ENCODE measurements at regions not wholly inside any gene's neighbourhood (a gene's known extent, or its start where the extent isn't known, plus 50 kb on each side); places are given as distances from the start of the nearest gene placed in this dataset.

DNA sequence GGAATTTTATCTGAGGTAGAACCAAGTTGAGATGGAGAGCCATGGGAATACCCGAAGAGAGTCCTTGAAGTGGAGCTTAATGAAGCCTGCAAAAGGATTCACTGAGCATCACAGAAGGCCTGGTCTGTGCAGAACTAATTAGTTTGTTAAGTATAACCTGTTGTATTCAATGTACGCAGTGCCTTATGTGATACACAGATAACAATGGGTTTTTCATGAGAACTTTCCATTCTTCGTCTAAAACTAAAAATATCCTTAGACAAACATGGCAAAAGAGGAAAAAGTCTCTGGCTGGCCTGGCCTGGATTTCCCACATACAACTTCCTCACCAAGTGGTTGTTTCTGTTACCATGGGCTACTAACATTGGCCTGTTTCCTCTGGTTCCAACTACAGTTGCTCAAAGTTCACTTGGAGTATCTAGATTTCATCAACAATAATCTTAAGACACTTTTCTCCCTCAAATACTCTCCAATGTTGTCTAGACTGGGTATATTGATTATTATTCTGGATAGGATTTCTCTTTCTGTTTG, 237.6 kb upstream of the ZNF462 start:
- no peak for DNase-seq

DNA sequence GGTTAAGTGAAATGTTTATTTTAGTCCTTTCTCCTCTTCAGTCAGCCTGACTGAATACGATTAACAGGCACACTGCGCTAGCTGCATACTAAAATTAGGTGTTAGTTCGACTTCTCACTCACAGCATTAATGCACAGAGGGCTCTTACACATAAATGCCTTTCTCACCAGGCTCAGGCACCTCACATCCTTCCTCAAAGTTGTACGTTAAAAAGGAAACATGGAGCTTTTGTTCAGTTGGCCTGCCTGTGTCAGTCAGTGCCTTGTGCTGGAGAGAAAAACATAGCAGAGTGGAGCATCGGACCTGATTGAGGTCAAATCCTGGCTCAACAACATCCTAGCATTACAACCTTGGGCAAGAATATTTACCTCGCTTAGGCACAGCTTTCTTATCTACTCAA, 236.0 kb upstream of the ZNF462 start:
- DNase-seq: no peak

DNA sequence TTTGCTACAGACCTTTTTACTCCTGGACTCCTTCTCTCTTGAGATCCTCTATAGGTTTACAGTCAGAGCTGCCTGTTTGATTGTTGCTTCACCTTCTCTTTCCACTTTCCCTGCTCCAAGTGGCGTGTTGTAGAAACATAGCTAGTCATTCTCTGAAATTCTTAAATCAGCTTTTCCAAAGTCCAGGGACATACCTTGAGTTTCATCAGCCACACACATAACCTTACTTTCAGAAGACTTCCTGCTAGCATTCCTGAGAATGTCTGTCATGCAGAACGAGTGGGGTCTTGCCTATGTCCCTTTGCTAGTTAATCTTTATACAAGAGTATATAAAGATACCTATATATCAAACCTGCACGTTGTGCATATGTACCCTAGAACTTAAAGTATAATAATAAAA, 230.3 kb upstream of the ZNF462 start:
- no peak for DNase-seq

DNA sequence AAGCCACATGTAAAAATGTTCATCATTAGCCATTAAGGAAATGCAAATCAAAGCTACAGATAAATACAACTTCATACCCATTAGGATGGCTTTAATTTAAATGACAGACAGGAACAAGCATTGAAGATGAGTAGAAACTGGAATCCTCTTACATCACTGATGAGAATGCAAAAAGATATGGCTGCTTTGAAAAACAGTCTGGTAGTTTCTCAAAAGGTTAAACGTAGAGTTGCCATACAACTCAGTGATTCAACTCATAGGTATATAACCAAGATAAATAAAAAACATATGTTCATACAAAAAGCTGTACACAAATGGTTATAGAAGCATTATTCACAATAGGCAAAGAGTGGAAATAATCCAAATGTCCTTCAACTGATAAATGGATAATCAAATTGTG, 228.8 kb upstream of the ZNF462 start:
- no peak for DNase-seq

DNA sequence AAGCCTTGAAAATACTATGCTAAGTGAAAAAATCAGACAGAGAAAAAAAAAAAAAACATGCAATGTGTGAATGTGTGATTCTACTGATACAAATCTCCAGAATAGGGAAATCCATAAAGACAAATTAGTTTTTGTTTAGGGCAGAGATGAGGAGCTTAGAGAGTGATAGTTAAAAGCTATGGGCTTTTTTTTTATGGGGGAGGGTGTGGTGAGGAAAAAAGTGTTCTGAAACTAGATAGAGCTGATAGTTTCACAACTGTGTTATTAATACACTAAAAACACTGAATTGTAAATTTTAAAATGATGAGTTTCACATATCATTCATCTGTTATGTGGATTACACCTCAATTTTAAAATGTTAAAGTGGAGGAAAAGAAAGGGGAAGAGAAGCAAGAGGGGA, 228.3 kb upstream of the ZNF462 start:
- DNase-seq: no peak

DNA sequence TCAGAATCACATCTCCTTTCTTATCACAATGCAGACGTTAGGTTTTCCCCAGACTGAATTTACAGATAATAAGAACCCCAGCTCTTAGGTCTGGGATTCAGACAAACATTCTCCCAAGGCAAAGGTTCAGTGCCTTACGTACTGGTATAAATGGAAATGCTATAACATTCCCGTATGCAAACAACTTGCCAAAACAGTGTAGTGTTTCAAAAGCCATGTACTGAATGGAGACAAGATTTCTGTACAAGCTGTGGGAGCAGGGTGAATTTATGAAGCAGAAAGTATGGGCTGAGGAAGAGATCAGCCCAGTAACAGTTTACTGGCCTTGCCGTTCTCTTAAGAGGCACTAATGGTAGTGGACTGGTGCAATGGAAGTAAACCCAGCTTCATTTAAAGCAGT, 225.5 kb upstream of the ZNF462 start:
- DNase-seq: no peak

DNA sequence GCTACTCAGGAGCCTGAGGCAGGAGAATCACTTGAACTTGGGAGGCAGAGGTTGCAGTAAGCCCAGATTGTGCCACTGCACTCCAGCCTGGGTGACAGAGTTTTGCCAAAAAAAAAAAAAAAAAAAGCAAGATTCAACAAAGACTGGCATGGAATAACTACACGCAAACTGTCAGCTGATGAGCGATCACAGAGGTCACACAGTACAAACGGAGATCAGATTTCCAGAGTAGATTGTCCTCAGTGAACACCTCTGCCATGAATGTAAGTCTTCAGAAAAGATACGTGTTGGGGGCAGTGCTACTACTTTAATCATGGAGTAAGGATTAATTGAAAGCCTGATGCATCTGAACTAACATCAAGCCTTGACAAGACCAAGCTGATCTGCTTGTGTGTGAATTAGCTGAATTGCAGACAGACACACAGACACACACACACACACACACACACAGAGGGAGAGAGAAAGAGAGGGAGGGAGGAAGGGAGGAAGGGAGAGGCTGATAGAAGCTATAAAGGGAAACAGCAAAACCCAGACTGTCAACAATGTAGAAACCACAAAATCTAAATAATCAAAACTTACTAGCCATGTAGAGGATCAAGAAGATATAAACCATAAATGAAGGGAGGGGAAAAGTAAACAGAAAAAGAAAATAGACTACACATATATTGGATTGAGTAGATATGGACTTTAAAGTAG, 222.9 kb upstream of the ZNF462 start:
- no peak for DNase-seq

DNA sequence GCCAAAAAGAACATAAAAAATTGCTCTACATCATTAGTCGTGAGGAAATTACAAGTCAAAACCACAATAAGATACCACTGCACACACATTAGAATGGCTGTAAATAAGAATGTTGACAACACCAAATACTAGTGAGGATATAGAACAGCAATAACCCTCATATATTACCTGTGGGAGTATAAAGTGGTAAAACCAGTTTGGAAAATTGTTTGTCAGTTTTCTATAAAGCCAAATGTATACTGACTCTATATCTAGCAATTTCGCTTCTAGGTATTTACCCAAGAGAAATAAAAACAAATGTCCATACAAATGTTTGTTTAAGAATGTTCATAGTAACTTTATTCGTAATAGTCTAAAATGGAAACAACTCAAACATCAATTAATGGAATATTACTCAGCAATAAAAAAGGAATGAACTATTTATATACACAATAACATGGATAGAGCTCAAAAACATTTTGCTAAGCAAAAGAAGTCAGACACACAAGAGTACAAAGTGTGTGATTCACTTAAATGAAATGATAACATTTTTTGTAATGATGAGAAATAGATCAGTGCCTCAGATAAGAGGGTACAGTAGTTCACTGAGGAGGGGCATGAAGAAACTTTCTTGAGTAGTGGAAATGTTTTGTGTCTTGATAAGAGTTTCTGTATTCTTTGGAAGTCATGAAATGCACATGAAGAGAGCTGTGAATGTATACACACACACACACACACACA, 219.6 kb upstream of the ZNF462 start:
- no peak for DNase-seq

DNA sequence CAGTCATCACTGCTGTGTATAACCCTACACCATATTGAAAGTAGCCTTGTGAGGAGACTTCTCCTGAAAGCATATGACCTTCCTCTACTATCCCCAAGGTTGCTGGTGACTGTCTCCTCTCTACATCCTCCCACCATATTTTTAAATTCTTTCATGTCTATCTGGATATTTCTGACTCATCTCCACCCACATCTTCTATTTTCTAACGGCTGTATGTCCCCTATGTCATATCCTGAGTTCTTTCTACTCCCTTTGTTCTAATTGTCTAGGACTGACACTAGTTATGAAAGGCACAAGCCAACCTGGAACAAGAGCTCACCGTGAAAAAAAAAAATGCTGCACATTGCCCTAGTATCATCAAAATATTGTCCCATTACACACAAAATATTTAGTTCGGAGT, 218.3 kb upstream of the ZNF462 start:
- no peak for DNase-seq

DNA sequence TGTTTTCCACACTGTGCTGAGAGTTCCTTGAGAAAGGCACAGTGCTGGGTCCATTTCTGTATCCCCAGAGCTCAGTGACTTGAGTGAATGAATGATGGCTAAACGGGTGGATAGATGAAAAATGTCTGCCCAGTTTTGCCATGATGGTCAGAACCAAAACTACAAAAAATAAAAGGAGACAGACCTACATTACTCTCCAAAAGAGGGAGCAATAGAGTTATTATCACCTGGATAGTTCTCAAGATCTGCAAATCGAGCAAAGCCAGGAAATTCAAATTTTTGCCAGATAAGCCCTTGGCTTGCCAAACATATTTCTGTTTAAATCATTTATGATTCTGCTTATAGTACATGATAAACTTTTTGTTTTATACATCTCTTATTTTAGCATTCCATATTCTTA, 214.2 kb upstream of the ZNF462 start:
- DNase-seq: no peak

DNA sequence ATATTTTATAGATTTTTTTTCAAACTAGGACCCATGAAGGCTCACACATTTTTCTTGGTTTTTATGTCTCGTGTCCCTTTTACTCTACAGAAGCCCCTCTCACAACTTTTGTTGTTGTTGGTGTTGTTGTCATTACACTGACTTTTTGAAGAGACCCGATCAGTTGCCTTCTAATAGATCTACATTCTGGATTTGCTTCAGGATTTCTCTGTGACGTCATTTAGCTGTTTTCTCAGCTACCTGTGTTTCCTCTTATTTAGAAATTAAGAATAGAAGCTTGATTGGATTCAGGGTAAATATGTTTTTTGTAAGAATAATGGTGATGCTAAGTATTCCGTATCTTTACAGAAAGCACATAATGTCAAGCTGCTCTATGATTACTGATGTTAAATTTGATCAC, 213.3 kb upstream of the ZNF462 start:
- no peak for DNase-seq

DNA sequence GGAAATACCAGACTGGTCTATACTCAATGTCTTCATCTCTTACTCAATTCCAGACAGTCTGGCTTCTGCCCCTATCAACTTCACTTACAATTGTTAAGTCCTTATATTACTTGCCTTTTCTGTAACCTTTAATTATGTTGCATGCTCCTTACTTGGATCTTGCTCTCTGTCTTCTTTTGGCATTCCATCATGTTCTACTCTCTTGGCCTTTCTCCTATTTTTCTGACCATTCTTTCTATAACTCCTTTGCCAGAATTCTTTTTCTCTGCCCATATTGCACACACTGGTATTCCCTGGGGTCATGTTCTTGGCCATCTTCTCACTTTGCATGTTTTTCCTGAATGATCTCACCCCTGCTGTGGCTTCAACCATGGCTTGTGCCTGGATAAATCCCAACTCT, 209.8 kb upstream of the ZNF462 start:
- DNase-seq: no peak

DNA sequence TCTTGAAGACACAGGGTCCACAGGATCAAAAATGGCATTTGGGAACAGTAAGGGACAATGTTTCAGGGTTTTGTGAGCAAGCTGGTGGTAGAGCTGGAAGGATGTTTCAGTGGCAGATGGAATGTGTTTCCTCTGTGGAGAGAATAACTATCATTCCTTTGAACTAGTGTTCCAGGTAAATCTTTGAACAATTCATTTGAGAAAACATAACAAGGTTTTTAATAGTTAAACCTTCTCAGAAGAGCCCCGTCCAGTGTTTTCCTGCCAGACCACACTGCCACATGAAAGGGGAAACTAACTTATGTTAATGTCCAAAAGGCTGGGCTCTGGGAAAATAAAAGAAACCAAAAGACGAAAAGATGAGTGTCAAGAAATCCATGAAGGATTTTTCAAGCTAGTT, 207.0 kb upstream of the ZNF462 start:
- DNase-seq: no peak

DNA sequence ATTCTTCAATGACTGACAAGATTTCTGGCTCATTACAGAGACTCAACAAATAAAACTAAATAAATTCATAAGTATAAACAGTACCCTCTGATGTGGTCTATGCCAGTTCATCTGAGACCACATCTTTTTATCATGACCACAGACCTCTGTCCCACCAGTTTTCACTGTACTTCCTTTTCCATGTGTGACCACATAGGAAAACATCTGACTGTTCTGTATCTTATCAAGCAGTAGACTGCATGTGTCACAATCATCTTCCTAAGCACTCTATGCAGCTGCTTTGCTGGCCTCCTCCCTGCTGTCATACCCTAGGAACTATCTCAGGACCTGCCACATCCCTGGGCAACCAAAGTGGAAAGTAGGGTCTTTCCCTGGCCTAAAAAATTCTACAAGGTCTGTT, 205.0 kb upstream of the ZNF462 start:
- no peak for DNase-seq

DNA sequence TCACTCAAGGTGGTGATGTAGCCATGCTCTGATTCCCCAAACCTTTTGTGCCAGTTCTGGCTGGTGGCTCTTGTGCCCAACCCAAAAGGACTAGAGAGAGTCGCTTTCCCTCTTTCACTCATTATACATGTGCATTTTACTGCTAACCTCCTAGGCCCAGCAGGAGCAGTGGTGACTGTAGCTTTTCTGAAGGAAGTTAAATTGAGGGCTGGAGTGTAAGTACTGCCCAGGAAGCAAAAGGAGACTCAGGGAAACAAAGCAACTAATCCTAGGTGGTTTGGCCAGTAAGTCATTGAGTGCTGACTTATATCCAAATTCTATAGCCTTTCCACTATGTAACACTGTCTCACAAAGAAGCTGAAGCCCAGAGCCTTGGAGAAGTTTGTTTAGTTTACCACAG, 194.4 kb upstream of the ZNF462 start:
- no peak for DNase-seq

DNA sequence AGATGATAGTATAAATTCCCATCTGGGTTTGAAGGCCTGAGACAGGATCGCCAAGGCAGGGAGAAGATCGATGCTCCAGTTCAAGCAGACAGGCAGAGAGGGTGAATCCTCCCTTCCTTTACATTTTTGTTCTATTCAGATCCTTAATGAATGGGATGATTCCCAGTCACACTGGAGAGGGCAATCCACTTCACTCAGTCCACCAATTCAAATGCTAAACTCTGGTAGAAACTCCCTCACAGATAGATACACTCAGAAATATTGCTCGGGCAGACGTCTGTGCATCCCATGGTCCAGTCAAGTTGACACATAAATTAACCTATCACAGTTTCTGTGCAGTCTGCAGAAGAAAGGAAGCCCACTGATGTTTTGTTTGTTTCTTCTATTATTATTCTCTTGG, 193.1 kb upstream of the ZNF462 start:
- no peak for DNase-seq

DNA sequence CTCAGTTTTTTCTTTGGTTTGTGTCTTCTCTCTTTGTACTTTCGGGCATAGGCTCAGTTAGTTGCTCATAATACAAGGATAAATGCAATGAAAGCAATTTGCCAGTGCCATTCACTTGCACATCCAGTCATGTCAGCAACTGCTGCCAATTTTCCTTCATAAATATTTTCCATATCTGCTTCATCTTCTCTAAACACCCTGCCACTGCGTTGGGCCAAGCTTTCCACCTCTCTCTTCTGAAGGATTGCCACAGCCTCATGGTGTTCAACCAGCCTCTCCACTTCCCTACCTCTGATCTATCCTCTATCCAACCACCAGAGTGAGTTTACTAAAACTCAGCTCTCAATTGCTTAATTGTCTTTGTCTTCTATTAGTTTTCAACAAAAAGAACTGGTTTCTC, 192.5 kb upstream of the ZNF462 start:
- DNase-seq: no peak

DNA sequence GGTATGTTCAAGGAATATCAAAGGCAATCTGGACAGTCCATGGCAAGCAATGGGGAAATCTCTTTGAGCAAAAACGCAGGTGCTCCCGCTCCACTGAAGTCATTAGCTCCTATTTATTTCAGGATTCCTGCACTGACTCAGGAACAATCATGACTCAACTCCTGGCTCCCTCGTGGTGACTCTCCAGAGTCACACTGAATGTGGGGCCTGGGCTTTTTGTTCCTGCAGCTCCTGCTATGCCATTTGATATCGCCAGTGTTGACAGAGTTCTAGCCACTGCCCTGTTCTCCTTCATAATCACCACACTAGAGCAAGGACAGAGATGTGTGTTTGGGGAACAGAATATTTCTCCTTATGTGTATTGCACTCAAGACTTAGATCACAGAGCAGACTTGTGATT, 187.2 kb upstream of the ZNF462 start:
- no peak for DNase-seq

DNA sequence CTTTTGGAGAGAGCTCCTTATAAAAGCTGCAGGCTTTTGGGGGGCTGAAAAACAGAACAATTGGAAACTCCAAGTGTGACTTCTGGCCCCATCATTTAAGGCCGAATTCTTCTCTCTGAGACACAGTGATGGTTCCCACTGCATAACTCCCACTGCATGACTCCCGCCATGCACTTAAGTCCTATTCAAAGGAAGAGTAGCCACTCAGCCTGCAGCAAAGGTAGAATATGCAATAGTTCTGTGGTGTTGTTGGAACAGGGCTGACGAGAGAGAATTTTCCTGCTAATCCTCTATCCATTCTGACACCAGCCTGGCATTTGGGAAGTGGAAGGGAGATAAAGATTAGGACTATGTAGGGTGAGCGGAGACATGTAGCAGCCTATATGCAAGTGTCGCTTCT, 185.6 kb upstream of the ZNF462 start:
- DNase-seq: no peak

DNA sequence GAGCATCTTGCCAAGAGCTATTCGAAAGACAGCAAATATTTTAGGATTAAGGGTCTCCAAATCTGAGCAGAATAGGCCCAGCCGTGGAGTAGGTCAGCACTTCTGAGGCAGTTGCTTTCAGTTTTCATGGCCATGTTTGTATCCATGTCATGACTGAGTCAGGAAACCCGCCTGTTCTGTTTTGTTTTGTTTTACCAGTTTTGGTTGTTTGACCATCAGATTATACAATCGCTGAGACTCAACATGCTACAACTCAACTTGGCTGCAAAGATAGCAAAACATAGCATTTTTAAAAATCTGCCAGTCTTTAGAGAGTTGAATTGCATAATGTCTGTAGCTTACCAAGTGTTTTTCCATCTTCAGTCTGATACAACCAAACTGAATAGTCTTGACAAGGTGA, 185.1 kb upstream of the ZNF462 start:
- DNase-seq: no peak

DNA sequence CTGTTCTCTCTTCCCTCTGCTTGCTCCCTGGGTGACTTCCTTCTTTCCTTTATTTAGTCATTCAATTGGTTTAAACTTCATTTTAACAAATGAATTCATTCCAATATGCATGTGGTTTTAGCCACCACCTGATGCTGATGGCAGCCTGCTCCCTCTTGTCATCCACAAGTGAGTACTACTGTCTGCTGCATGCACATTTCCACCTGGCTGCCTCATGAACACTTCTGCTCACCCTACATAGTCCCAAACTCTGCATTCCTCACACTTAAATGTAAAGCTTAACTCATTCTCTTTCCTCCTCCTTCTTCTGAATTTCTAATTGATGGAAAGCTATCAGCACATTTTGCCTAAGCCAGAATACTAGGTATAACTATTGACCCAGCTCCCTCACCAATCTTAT, 184.7 kb upstream of the ZNF462 start:
- DNase-seq: no peak

DNA sequence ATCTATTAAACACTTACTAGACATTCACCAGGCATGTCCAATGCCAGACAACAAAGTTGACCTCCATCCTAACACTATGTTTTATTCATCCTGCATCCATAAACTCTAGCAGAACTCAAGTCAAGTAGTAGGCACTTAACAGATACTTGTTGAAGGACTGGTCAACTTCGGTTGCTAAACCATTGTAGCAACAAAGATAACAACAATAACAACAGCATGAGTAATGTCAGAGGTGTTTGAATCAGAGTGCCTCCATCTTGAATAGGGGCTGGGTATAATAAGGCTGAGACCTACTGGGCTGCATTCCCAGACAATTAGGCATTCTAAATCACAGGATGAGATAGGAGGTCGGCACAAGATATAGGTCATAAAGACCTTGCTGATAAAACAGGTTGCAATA, 180.5 kb upstream of the ZNF462 start:
- DNase-seq: no peak

DNA sequence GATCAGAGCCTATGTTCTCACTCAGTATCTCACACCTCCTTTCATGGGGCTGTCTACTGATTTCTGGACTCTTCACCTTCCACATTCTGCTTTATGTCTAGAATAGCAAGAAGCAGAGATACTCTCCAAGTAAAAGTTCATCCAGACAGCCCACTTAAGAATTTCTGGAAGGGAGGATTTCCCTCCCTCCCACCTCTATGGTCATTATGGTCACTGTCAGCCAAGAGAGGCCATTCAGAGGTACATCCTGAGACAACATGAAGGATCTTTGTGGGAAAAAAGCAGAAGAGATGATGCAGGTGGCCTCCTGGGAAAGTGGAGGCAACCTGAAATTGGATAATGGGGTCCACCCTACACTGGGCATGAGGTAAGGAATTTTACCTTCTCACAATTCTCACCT, 179.5 kb upstream of the ZNF462 start:
- no peak for DNase-seq

DNA sequence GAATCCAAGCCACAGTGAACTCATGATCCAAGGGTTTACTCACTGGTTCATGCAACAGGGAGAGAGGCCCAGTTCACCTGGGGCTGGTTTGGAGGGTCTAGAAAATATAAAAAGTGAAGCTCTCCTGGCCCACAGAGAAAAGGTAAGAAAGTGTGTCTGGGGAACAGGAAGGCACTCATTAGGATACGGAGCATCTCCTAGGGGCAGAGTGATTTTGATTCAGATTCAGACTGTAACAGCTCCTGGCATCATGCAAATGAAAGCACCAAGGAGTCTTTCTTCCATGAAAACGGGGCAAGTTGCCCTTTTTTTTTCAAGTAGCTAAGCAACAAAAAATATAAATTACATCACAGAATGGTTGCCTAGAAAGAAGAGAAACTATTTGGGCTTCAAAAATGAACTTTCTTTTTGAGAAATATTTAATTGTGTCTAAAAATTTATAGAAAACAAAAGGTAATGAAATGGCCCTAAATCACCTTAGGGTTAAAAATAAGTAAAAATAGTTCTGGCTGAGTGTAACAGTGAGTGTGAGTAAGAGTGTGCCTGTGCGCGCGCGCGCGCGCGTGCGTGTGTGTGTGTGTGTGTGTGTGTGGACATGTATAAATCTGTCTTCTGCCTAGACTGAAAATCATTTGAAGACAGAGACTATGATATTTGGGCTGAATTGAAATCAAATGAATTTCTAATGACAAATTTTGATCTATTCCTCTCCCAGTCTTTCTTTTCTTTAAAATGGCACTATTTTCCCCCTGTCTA, 177.8 kb upstream of the ZNF462 start:
- DNase-seq: no peak

Data from CD4-positive, alpha-beta T cell treated with Interleukin-17A for 4 hours (primary cell).